PC-9 (cell line): ENCODE measurements at regions not wholly inside any gene's neighbourhood (a gene's known extent, or its start where the extent isn't known, plus 50 kb on each side); places are given as distances from the start of the nearest gene placed in this dataset.

Source experiments
- BruUV-seq: library from RNA; stranded (reverse); fragments of 400-500 nt; replicated peaks from 2 replicates; lab custom pipeline; 2021; lab: Mats Ljungman, UMichigan
- CTCF ChIA-PET: fragments of 300-600 bp; sonication (Branson Sonifier 250); formaldehyde crosslinking; loops from one replicate; lab custom pipeline; 2022; ENCODE audit warnings: antibody characterized with exemption; lab: Charles Lee
- POLR2A ChIA-PET: fragments of 300-600 bp; sonication (Branson Sonifier 250); formaldehyde crosslinking; loops from one replicate; lab custom pipeline; 2022; ENCODE audit warnings: antibody characterized with exemption; ENCODE audit not compliant: unreplicated experiment; lab: Charles Lee
- DNase-seq, 2 experiments: peaks; one replicate each; pipeline versions ENCODE4 v3.0.0 to v3.0.0-alpha.2; 2015 to 2022; ENCODE audit warnings: mixed read lengths in 1 of 2
- H2AFZ ChIP-seq: fragments of 200-600 bp; sonication (generic); 2 replicates; pipeline ENCODE4 v1.8.1; 2017; ENCODE audit warnings: antibody characterized with exemption
- H3F3A ChIP-seq: fragments of 200-600 bp; sonication (generic); 2 replicates; pipeline ENCODE4 v1.8.1; 2017; ENCODE audit warnings: antibody characterized with exemption, mild to moderate bottlenecking, low read depth; ENCODE audit not compliant: insufficient read depth
- H3K27ac ChIP-seq: fragments of 200-600 bp; sonication (generic); 2 replicates; pipeline ENCODE4 v1.6.1; 2016; ENCODE audit warnings: mixed run types
- H3K27me3 ChIP-seq: fragments of 200-600 bp; sonication (generic); 2 replicates; pipeline ENCODE4 v1.6.1; 2016; ENCODE audit warnings: low read depth, mixed run types; ENCODE audit not compliant: insufficient read depth
- H3K36me3 ChIP-seq: fragments of 200-600 bp; sonication (generic); 2 replicates; pipeline ENCODE4 v1.6.1; 2016; ENCODE audit warnings: low read depth, mixed run types
- H3K4me1 ChIP-seq: fragments of 200-600 bp; sonication (generic); replicated peaks from 2 replicates; pipeline ENCODE4 v1.6.1; 2016; ENCODE audit warnings: mixed run types; ENCODE audit not compliant: insufficient read depth
- H3K4me2 ChIP-seq: fragments of 200-600 bp; sonication (generic); 2 replicates; pipeline ENCODE4 v1.6.1; 2017; ENCODE audit warnings: mixed run types
- H3K4me3 ChIP-seq: fragments of 200-600 bp; sonication (generic); 2 replicates; pipeline ENCODE4 v1.6.1; 2016; ENCODE audit warnings: mixed run types
- H3K79me2 ChIP-seq: fragments of 200-600 bp; sonication (generic); 2 replicates; pipeline ENCODE4 v1.6.1; 2017; ENCODE audit warnings: low read depth, mixed run types
- H3K9me2 ChIP-seq: fragments of 200-600 bp; sonication (generic); 2 replicates; pipeline ENCODE4 v1.8.1; 2017; ENCODE audit warnings: mild to moderate bottlenecking; ENCODE audit not compliant: insufficient read depth
- H3K9me3 ChIP-seq: fragments of 200-600 bp; sonication (generic); 2 replicates; pipeline ENCODE4 v1.8.1; 2016; ENCODE audit warnings: low read depth; ENCODE audit not compliant: insufficient read depth
- H4K20me1 ChIP-seq: fragments of 200-600 bp; sonication (generic); 2 replicates; pipeline ENCODE4 v1.8.1; 2017; ENCODE audit not compliant: insufficient read depth
- EZH2 ChIP-seq: fragments of 200-600 bp; sonication (generic); IDR thresholded peaks from 2 replicates; pipeline ENCODE4 v1.8.0; 2017; ENCODE audit warnings: antibody characterized with exemption, low read depth
- intact Hi-C: fragments of 100-400 bp; cut with micrococcal nuclease; formaldehyde crosslinking; loops from one replicate; pipeline ENCODE4 v1.10.0; 2022; ENCODE audit not compliant: unreplicated experiment
- TF ChIP-seq, protein P1 (sequence below): fragments of 200-600 bp; sonication (generic); conservative IDR thresholded peaks from 2 replicates; pipeline ENCODE4 v1.6.1; 2017; ENCODE audit warnings: mixed run types, antibody characterized with exemption, mild to moderate bottlenecking, moderate library complexity

DNA sequence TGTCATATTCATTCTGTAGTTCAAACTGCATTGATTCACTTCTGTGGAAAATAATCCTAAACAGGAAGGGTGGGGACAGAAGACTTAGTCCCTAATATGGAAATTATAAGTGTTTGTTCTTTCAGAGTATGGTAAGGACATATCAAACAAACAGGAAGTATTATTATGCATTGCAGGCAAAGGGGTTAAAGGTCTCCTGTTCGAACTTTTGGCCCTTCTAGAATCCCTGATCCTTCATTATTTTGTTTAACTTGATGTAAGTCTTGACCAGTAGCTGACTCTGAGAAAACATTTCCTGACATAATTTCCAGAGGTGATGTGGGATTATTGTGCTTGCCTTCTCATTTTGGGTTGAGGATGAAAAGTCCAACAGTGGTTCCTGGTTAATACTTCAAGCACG, 215.4 kb upstream of the ADGRL2 start:
- TF ChIP-seq, protein P1, sequence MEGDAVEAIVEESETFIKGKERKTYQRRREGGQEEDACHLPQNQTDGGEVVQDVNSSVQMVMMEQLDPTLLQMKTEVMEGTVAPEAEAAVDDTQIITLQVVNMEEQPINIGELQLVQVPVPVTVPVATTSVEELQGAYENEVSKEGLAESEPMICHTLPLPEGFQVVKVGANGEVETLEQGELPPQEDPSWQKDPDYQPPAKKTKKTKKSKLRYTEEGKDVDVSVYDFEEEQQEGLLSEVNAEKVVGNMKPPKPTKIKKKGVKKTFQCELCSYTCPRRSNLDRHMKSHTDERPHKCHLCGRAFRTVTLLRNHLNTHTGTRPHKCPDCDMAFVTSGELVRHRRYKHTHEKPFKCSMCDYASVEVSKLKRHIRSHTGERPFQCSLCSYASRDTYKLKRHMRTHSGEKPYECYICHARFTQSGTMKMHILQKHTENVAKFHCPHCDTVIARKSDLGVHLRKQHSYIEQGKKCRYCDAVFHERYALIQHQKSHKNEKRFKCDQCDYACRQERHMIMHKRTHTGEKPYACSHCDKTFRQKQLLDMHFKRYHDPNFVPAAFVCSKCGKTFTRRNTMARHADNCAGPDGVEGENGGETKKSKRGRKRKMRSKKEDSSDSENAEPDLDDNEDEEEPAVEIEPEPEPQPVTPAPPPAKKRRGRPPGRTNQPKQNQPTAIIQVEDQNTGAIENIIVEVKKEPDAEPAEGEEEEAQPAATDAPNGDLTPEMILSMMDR = no peak
- TF ChIP-seq EZH2 = no peak
- Histone ChIP-seq H3K27ac (no peak overlapping the region), H3F3A (no peaks in the 10 kb centered on the region), H3K9me3 (peaks cover 2% of the 10 kb centered on the region; the same call in 1 of the 2 replicates), H4K20me1 (no peaks in the 10 kb centered on the region), H3K4me2 (no peak overlapping the region), H3K9me2 (no peaks in the 10 kb centered on the region), H3K36me3 (no peaks in the 10 kb centered on the region), H2AFZ (peak overlapping the region; percentile 50; the same call in 1 of the 2 replicates), H3K79me2 (no peaks in the 10 kb centered on the region), H3K27me3 (no peaks in the 10 kb centered on the region), H3K4me3 (no peak overlapping the region), H3K4me1 (peaks cover 12% of the 10 kb centered on the region; the same call in 1 of the 2 replicates)
- CTCF ChIA-PET = no interaction called here
- DNase-seq = no peak
- POLR2A ChIA-PET = no interaction called here
- BruUV-seq = no TSS peak
- intact Hi-C loops = no loop called here

DNA sequence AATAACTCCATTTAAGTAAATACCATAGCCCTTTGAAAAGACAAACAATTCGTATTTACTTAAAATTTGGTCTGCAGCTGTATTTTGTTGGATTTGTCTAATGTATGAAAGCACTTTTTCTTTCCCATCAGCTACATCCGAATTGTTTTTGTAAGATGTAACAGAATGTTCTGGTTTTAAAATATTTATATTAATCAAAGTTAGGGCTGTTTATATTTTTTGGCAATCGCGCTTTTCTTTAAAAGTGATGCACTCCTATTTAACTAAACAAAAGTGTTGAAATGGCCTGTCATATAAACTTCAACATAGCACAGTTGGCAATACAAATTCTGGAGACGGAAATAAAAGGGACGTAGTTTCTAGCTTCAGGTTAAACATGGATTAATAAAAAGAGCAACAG, 216.3 kb upstream of the ADGRL2 start:
- Histone ChIP-seq H3K79me2 (no peaks in the 10 kb centered on the region), H3K4me1 (0 out of 2 replicates have a peak, but pooled peaks cover 7% of the 10 kb centered on the region), H4K20me1 (no peaks in the 10 kb centered on the region), H2AFZ (no peak overlapping the region), H3K9me3 (no peaks in the 10 kb centered on the region), H3K36me3 (no peaks in the 10 kb centered on the region), H3K9me2 (no peaks in the 10 kb centered on the region), H3K27me3 (no peaks in the 10 kb centered on the region), H3F3A (no peaks in the 10 kb centered on the region), H3K4me2 (no peak overlapping the region), H3K4me3 (no peak overlapping the region), H3K27ac (no peak overlapping the region)
- BruUV-seq = no TSS peak
- intact Hi-C loops = no loop called here
- ChIA-PET POLR2A (no interaction called here), CTCF (no interaction called here)
- no peak for DNase-seq
- TF ChIP-seq, protein P1 = no peak
- no peak for TF ChIP-seq EZH2

DNA sequence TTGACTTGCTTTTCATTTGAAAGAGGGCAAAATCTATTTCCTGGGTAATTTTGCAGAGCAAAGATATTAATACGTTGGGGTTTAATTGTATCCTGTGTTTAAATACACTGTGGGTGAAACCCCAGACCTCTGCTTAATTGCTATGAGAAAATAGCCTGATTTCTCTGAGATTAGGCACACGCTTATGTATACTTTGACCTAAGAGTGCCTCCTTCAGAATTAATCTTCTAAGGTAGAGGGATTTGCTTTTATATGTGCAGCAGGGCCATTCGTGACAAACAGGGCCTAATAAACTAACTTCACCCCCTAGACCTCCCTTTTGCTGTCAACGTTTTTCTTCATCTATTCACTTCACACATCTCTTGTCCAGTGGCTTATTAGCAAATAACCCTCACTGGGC, 216.9 kb upstream of the ADGRL2 start:
- no TSS peak for BruUV-seq
- no peaks in the 10 kb centered on the region for H3K9me2 ChIP-seq
- H3K4me2 ChIP-seq = no peak overlapping the region
- 0 out of 2 replicates have a peak overlapping the region, but pooled peaks have one; percentile 17 for H2AFZ ChIP-seq
- H3K4me1 ChIP-seq = 0 out of 2 replicates have a peak, but pooled peaks cover 7% of the 10 kb centered on the region
- no peaks in the 10 kb centered on the region for H3K27me3 ChIP-seq
- CTCF ChIA-PET = no interaction called here
- no peak overlapping the region for H3K27ac ChIP-seq
- no peaks in the 10 kb centered on the region for H3K36me3 ChIP-seq
- POLR2A ChIA-PET = no interaction called here
- no peaks in the 10 kb centered on the region for H3K79me2 ChIP-seq
- TF ChIP-seq, protein P1 = no peak
- no peak for TF ChIP-seq EZH2
- H3F3A ChIP-seq = no peaks in the 10 kb centered on the region
- no peak for DNase-seq
- intact Hi-C loops = no loop called here
- no peak overlapping the region for H3K4me3 ChIP-seq
- no peaks in the 10 kb centered on the region for H3K9me3 ChIP-seq
- H4K20me1 ChIP-seq = no peaks in the 10 kb centered on the region
